K562 (cell line): ENCODE measurements at regions not wholly inside any gene's neighbourhood (a gene's known extent, or its start where the extent isn't known, plus 50 kb on each side); places are given as distances from the start of the nearest gene placed in this dataset.

Experiments used
- FIP1L1 ChIP-seq: fragments of 200-400 bp; formaldehyde crosslinking; IDR thresholded peaks from 2 replicates; pipeline ENCODE4 v1.6.1; 2018; ENCODE audit warnings: mild to moderate bottlenecking, low read depth, low read length; ENCODE audit not compliant: poor library complexity, severe bottlenecking
- GTF2F1 ChIP-seq: IDR thresholded peaks from 2 replicates; pipeline ENCODE4 v1.6.1; 2011; ENCODE audit warnings: low read depth, low read length, improper control_type of control experiment
- HNRNPH1 ChIP-seq: fragments of 200-400 bp; formaldehyde crosslinking; optimal IDR thresholded peaks from 2 replicates; pipeline ENCODE3; 2017; ENCODE audit warnings: low read depth, mild to moderate bottlenecking, low read length, moderate library complexity
- MYBL2 ChIP-seq, 2 experiments: fragments of 450-650 bp in 1 of 2; sonication (generic) in 1 of 2; formaldehyde crosslinking in 1 of 2; IDR thresholded peaks; 2 replicates each; pipeline versions ENCODE4 v1.6.1 to v1.8.1; 2017 to 2022; ENCODE audit warnings: borderline replicate concordance in 1 of 2, inconsistent platforms in 1 of 2, low read depth in 1 of 2, mild to moderate bottlenecking in 1 of 2, missing genetic modification reagents in 1 of 2, moderate library complexity in 1 of 2
- NCOA1 ChIP-seq: fragments of 450-650 bp; IDR thresholded peaks from 2 replicates; pipeline ENCODE4 v1.6.1; 2016; ENCODE audit warnings: low read depth
- NR4A1 ChIP-seq, 2 experiments: fragments of 250-450 bp in 1 of 2; fragments of 450-650 bp in 1 of 2; sonication (Bioruptor Pico) in 1 of 2; IDR thresholded peaks; 2 replicates each; pipeline versions ENCODE4 v1.4.0 to v1.6.1; 2016 to 2020; ENCODE audit warnings: mild to moderate bottlenecking in 2 of 2, missing compliant biosample characterization in 1 of 2, missing genetic modification characterization in 1 of 2, moderate library complexity in 1 of 2
- PHB2 ChIP-seq: fragments of 450-650 bp; IDR thresholded peaks from 2 replicates; pipeline ENCODE4 v1.6.1; 2017; ENCODE audit warnings: low read depth
- PHF8 ChIP-seq: fragments of 200-600 bp; sonication (generic); IDR thresholded peaks from 2 replicates; pipeline ENCODE4 v1.6.1; 2012; ENCODE audit warnings: mixed run types, mild to moderate bottlenecking, inconsistent platforms, low read length, moderate library complexity, borderline replicate concordance
- SNIP1 ChIP-seq: fragments of 450-650 bp; IDR thresholded peaks from 2 replicates; pipeline ENCODE4 v1.7.1; 2017; ENCODE audit warnings: low read depth, mild to moderate bottlenecking
- ZBTB8A ChIP-seq: fragments of 450-650 bp; IDR thresholded peaks from 2 replicates; pipeline ENCODE4 v1.6.1; 2018; ENCODE audit warnings: mild to moderate bottlenecking, moderate library complexity; ENCODE audit not compliant: partially characterized antibody
- ZNF347 ChIP-seq: fragments of 450-650 bp; formaldehyde crosslinking; IDR thresholded peaks from 2 replicates; pipeline ENCODE4 v1.4.0; 2020; ENCODE audit warnings: low read depth, mild to moderate bottlenecking, moderate library complexity
- ZNF644 ChIP-seq: fragments of 200-800 bp; sonication (Bioruptor generic); IDR thresholded peaks from 2 replicates; pipeline ENCODE4 v1.6.1; 2016; ENCODE audit warnings: low read depth, missing genetic modification characterization, missing compliant biosample characterization
- TF ChIP-seq, protein P1 (sequence below), 2 experiments: fragments of 450-650 bp in 1 of 2; IDR thresholded peaks; 2 replicates each; pipeline ENCODE4 v1.6.1; 2011 to 2017; ENCODE audit warnings: low read depth in 2 of 2, antibody characterized with exemption in 1 of 2, borderline replicate concordance in 1 of 2, low read length in 1 of 2, mild to moderate bottlenecking in 1 of 2, mixed read lengths in 1 of 2; ENCODE audit not compliant: control insufficient read depth in 1 of 2

DNA sequence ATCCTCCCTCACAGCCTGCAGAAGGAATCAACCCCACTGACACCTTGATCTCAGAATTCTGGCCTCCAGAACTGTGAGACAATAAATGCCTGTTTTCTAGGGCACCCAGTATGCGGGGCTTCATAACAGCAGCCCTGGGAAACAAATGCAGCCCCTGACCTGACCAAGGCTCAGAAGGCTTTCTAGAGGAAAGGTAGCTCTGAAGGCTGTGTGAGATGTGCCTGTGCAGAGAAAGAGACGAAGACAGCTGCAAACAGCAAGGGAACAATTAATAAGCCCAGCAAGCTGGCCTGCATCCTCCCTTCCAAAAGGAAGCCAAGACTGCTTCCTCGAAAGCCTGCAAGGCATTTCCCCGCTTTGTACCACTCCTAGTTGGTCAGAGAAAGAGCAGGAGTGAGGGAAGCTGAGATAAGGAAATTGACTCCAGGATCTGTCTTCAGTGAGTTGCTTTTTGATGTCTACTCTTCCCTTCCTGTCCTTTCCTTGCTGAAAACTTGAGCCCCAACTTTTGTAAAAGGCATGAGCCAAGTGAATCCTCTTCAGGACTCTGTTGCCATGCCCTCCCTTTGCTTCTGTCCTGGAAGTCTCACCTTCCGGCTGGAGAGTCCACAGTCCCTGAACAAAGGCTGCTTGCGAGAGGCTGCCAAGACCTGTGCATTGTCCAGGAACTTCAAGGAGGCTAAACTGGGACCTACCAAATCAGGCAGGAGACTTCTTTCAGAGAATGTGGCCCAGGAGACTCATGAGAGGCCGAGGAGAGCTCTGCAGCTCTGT, 71.2 kb upstream of the ARID5B start (continued):
- TF ChIP-seq PHF8 (peak; percentile 16; the same call in 1 of the 2 replicates), SNIP1 (no peak), ZBTB8A (no peak), NR4A1 (CRISPR knock-in tag; IDR thresholded peaks at IDR 0.05) (no peak), NR4A1 (tag; IDR thresholded peaks at IDR 0.05) (no peak; the same call in 1 of the 2 replicates), PHB2 (no peak), MYBL2 (IDR thresholded peaks at IDR 0.05; ENCODE audit: low read depth) (no peak), MYBL2 (CRISPR knock-in tag; IDR thresholded peaks at IDR 0.05; ENCODE audit: borderline replicate concordance) (no peak), HNRNPH1 (no peak), FIP1L1 (no peak), GTF2F1 (no peak), NCOA1 (no peak), ZNF644 (0 out of 2 replicates have a peak, but pooled peaks have one; percentile 23), ZNF347 (no peak)
- TF ChIP-seq, protein P1, sequence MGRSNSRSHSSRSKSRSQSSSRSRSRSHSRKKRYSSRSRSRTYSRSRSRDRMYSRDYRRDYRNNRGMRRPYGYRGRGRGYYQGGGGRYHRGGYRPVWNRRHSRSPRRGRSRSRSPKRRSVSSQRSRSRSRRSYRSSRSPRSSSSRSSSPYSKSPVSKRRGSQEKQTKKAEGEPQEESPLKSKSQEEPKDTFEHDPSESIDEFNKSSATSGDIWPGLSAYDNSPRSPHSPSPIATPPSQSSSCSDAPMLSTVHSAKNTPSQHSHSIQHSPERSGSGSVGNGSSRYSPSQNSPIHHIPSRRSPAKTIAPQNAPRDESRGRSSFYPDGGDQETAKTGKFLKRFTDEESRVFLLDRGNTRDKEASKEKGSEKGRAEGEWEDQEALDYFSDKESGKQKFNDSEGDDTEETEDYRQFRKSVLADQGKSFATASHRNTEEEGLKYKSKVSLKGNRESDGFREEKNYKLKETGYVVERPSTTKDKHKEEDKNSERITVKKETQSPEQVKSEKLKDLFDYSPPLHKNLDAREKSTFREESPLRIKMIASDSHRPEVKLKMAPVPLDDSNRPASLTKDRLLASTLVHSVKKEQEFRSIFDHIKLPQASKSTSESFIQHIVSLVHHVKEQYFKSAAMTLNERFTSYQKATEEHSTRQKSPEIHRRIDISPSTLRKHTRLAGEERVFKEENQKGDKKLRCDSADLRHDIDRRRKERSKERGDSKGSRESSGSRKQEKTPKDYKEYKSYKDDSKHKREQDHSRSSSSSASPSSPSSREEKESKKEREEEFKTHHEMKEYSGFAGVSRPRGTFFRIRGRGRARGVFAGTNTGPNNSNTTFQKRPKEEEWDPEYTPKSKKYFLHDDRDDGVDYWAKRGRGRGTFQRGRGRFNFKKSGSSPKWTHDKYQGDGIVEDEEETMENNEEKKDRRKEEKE (IDR thresholded peaks at IDR 0.05; ENCODE audit: borderline replicate concordance in 1 of 2, control insufficient read depth in 1 of 2, low read depth in 2 of 2, low read length in 1 of 2) = no peak
